Endometrium (tissue), 2 donors: ENCODE measurements at regions not wholly inside any gene's neighbourhood (a gene's known extent, or its start where the extent isn't known, plus 50 kb on each side); places are given as distances from the start of the nearest gene placed in this dataset.
A peak's percentile ranks its signal among the peaks of the same experiment; 100 is the strongest.

Experiments
- FAIRE-seq: peaks from 2 replicates; lab custom pipeline; 2012; peaks lifted over from hg19 to GRCh38; lab: Jason Lieb, UNC
- donor health status: control.
- donor health status: control.

GRCh38 chr4:10981096-10981495 lies 296.5 kb upstream of the CLNK start:
- no peak for FAIRE-seq

- FAIRE-seq = no peak
Observed at GRCh38 chr4:10979032-10979431, 294.5 kb upstream of the CLNK start.

GRCh38 chr4:10977534-10977933 lies 293.0 kb upstream of the CLNK start:
- no peak for FAIRE-seq

- FAIRE-seq = no peak
Observed at GRCh38 chr4:10974371-10974770, 289.8 kb upstream of the CLNK start.

- no peak for FAIRE-seq
Observed at GRCh38 chr4:10973686-10974085, 289.1 kb upstream of the CLNK start.

- no peak for FAIRE-seq
Observed at GRCh38 chr4:10971800-10972401, 287.3 kb upstream of the CLNK start.

- no peak for FAIRE-seq
Observed at GRCh38 chr4:10965196-10965595, 280.6 kb upstream of the CLNK start.

GRCh38 chr4:10963958-10964703 lies 279.6 kb upstream of the CLNK start:
- FAIRE-seq = no peak

GRCh38 chr4:10963241-10963640 lies 278.7 kb upstream of the CLNK start:
- FAIRE-seq = no peak

GRCh38 chr4:10962246-10962645 lies 277.7 kb upstream of the CLNK start:
- no peak for FAIRE-seq

- FAIRE-seq = no peak
Observed at GRCh38 chr4:10960389-10960788, 275.8 kb upstream of the CLNK start.

- no peak for FAIRE-seq
Observed at GRCh38 chr4:10959586-10959985, 275.0 kb upstream of the CLNK start.

- no peak for FAIRE-seq
Observed at GRCh38 chr4:10958226-10958856, 273.8 kb upstream of the CLNK start.

GRCh38 chr4:10951306-10951705 lies 266.7 kb upstream of the CLNK start:
- no peak for FAIRE-seq

GRCh38 chr4:10949039-10949733 lies 264.6 kb upstream of the CLNK start:
- no peak for FAIRE-seq

- no peak for FAIRE-seq
Observed at GRCh38 chr4:10947898-10948297, 263.3 kb upstream of the CLNK start.

- FAIRE-seq = no peak
Observed at GRCh38 chr4:10944321-10944720, 259.8 kb upstream of the CLNK start.

- no peak for FAIRE-seq
Observed at GRCh38 chr4:10942156-10942555, 257.6 kb upstream of the CLNK start.

GRCh38 chr4:10929818-10930217 lies 245.2 kb upstream of the CLNK start:
- no peak for FAIRE-seq

GRCh38 chr4:10925996-10926395 lies 241.4 kb upstream of the CLNK start:
- no peak for FAIRE-seq

- no peak for FAIRE-seq
Observed at GRCh38 chr4:10924274-10924673, 239.7 kb upstream of the CLNK start.

- FAIRE-seq = peak; percentile 94
Observed at GRCh38 chr4:10917566-10917965, 233.0 kb upstream of the CLNK start.

GRCh38 chr4:10898072-10898471 lies 213.5 kb upstream of the CLNK start:
- FAIRE-seq = no peak
